Breast epithelium (tissue), 3 donors: ENCODE measurements at regions not wholly inside any gene's neighbourhood (a gene's known extent, or its start where the extent isn't known, plus 50 kb on each side); places are given as distances from the start of the nearest gene placed in this dataset.

Experiments
- CTCF ChIP-seq, 3 donors: fragments of 450-650 bp; IDR thresholded peaks; one replicate each; pipeline ENCODE4 v1.5.1; 2016 to 2017; ENCODE audit warnings: antibody characterized with exemption in 3 of 3, mild to moderate bottlenecking in 3 of 3, moderate library complexity in 3 of 3
- POLR2A ChIP-seq: fragments of 450-650 bp; IDR thresholded peaks from one replicate; pipeline ENCODE4 v1.6.1; 2016; ENCODE audit warnings: antibody characterized with exemption, mild to moderate bottlenecking, moderate library complexity
- POLR2AphosphoS5 ChIP-seq, 3 donors: sonication (generic); formaldehyde crosslinking; IDR thresholded peaks; one replicate each; pipeline ENCODE4 v1.6.1; 2017; ENCODE audit warnings: antibody characterized with exemption in 3 of 3

- TF ChIP-seq POLR2A (no peak), POLR2AphosphoS5 (IDR thresholded peaks at IDR 0.05) (no peak), CTCF (IDR thresholded peaks at IDR 0.05) (no peak)
Observed at GRCh38 chr11:116332391-116332790, 440.4 kb downstream of the BUD13 start.
